Body of pancreas (tissue), 4 donors: ENCODE measurements at regions not wholly inside any gene's neighbourhood (a gene's known extent, or its start where the extent isn't known, plus 50 kb on each side); places are given as distances from the start of the nearest gene placed in this dataset.

Experiments used
- ATAC-seq: fragments of 150-250 bp; one replicate; pipeline ENCODE4 v1.9.1; 2016
- DNase-seq, 4 donors: peaks; one replicate each; pipeline ENCODE4 v3.0.0-alpha.2; 2019
- H3K27ac ChIP-seq, 4 donors: fragments of 200-600 bp; sonication (generic); 1 replicate in 3 of 4; 2 replicates in 1 of 4; pipeline versions ENCODE4 v1.5.1 to v1.6.1; 2016 to 2019; ENCODE audit warnings: mild to moderate bottlenecking in 1 of 4, mixed read lengths in 1 of 4, moderate library complexity in 1 of 4
- H3K27me3 ChIP-seq, 2 donors: fragments of 200-600 bp; sonication (generic); one replicate each; pipeline ENCODE4 v1.6.0; 2016; ENCODE audit warnings: mild to moderate bottlenecking in 1 of 2
- H3K36me3 ChIP-seq, 2 donors: fragments of 200-600 bp; sonication (generic); replicated peaks in 1 of 2; 2 replicates each; pipeline ENCODE4 v1.5.1; 2016; ENCODE audit warnings: low read depth in 2 of 2; ENCODE audit not compliant: insufficient read depth in 1 of 2
- H3K4me1 ChIP-seq: fragments of 200-600 bp; sonication (generic); one replicate; pipeline ENCODE4 v1.6.0; 2016
- H3K4me3 ChIP-seq, 2 donors: fragments of 200-600 bp; sonication (generic); 1 replicate in 1 of 2; 2 replicates in 1 of 2; pipeline ENCODE4 v1.5.1; 2016 to 2019
- H3K9me3 ChIP-seq, 3 donors: fragments of 200-600 bp; sonication (generic); 1 replicate in 2 of 3; 2 replicates in 1 of 3; pipeline ENCODE4 v1.5.1; 2016
- CTCF ChIP-seq, 7 experiments: fragments of 450-650 bp in 4 of 7; fragments of 200-600 bp in 3 of 7; sonication (generic) in 3 of 7; IDR thresholded peaks; one replicate each; pipeline ENCODE4 v1.5.1; 2016 to 2019; ENCODE audit warnings: antibody characterized with exemption in 7 of 7
- POLR2A ChIP-seq, 3 donors: fragments of 450-650 bp; IDR thresholded peaks; one replicate each; pipeline ENCODE4 v1.6.1; 2016; ENCODE audit warnings: antibody characterized with exemption in 3 of 3, mild to moderate bottlenecking in 2 of 3
- WGBS, 2 donors: methylation state at CpG; one replicate each; pipeline ENCODE4 v1.1.5; 2017; 5-methylcytosine and 5-hydroxymethylcytosine counted together
- intact Hi-C: fragments of 100-400 bp; cut with DNase I; formaldehyde crosslinking; loops from one replicate; pipeline ENCODE4 v1.15.1; 2023

DNA sequence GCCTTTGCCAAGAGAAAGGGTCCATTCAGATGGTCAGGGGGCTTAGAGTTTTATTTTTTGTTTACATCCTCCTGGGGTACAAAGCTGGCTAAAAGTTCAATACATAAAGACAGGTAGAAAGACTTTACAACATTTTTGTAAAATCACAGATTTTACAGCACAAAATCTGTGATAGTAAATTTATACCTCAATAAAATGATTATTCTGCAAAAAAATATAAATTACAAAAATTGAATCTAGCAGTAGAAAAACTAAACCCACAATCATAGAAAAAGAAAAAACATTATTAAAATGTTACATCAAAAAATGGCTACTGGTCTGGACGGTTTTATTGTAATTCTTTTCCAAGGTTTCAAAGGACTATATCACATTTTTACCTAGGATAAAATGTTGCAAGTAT, 674.2 kb upstream of the CHAC2 start:
- 87 to 93% methylated on average over 1 of the region's 1 CpG for WGBS, 2 donors
- TF ChIP-seq POLR2A (IDR thresholded peaks at IDR 0.05) (no peak), CTCF (IDR thresholded peaks at IDR 0.05) (no peak)
- H3K4me1 ChIP-seq: peaks cover 23% of the 10 kb centered on the region
- H3K27ac ChIP-seq: no peak overlapping the region
- no peak for DNase-seq
- no peaks in the 10 kb centered on the region for H3K9me3 ChIP-seq
- no peak overlapping the region for H3K4me3 ChIP-seq
- no peaks in the 10 kb centered on the region for H3K36me3 ChIP-seq
- no peaks in the 10 kb centered on the region for H3K27me3 ChIP-seq
- intact Hi-C loops: no loop called here
- ATAC-seq: no peak

GRCh38 chr2:53091183-53091582, 676.4 kb upstream of the CHAC2 start:
- peaks cover 11% of the 10 kb centered on the region for H3K4me1 ChIP-seq
- no peak for ATAC-seq

GRCh38 chr2:53087874-53088461, 679.6 kb upstream of the CHAC2 start:
- ATAC-seq (no peak), DNase-seq (no peak)
- 58 to 75% methylated on average over 3 to 4 of the region's 4 CpGs for WGBS, 2 donors

More at GRCh38 chr2:53091183-53091582, 676.4 kb upstream of the CHAC2 start:
- Histone ChIP-seq H3K36me3 (no peaks in the 10 kb centered on the region), H3K27me3 (no peaks in the 10 kb centered on the region), H3K4me3 (no peak overlapping the region), H3K27ac (no peak overlapping the region), H3K9me3 (no peaks in the 10 kb centered on the region)
- no peak for DNase-seq
- intact Hi-C loops: no loop called here
- no peak for TF ChIP-seq POLR2A (IDR thresholded peaks at IDR 0.05)

GRCh38 chr2:53087262-53087873, 680.2 kb upstream of the CHAC2 start:
- intact Hi-C loops: no loop called here
- WGBS, 2 donors: 50 to 52% methylated on average over 1 of the region's 1 CpG
- TF ChIP-seq CTCF (IDR thresholded peaks at IDR 0.05) (no peak), POLR2A (IDR thresholded peaks at IDR 0.05) (no peak)
- ATAC-seq (no peak), DNase-seq (no peak)
- Histone ChIP-seq H3K36me3 (no peaks in the 10 kb centered on the region), H3K4me3 (no peak overlapping the region), H3K4me1 (no peaks in the 10 kb centered on the region), H3K9me3 (no peaks in the 10 kb centered on the region), H3K27me3 (no peaks in the 10 kb centered on the region), H3K27ac (no peak overlapping the region)

More at GRCh38 chr2:53087874-53088461, 679.6 kb upstream of the CHAC2 start:
- no peak for TF ChIP-seq POLR2A (IDR thresholded peaks at IDR 0.05)
- TF ChIP-seq CTCF (IDR thresholded peaks at IDR 0.05): no peak
- Histone ChIP-seq H3K27me3 (no peaks in the 10 kb centered on the region), H3K27ac (no peak overlapping the region), H3K9me3 (no peaks in the 10 kb centered on the region), H3K4me3 (no peak overlapping the region), H3K36me3 (no peaks in the 10 kb centered on the region), H3K4me1 (no peaks in the 10 kb centered on the region)
- intact Hi-C loops: no loop called here

- H3K27me3 ChIP-seq: no peaks in the 10 kb centered on the region
- H3K4me3 ChIP-seq: no peak overlapping the region
- TF ChIP-seq CTCF (IDR thresholded peaks at IDR 0.05): no peak
- no peak for TF ChIP-seq POLR2A (IDR thresholded peaks at IDR 0.05)
- DNase-seq: no peak
- intact Hi-C loops: no loop called here
- H3K27ac ChIP-seq: no peak overlapping the region
- no peak for ATAC-seq
- peaks cover 6% of the 10 kb centered on the region for H3K4me1 ChIP-seq
- no peaks in the 10 kb centered on the region for H3K36me3 ChIP-seq
- no peaks in the 10 kb centered on the region for H3K9me3 ChIP-seq
These were observed 690.2 kb upstream of the CHAC2 start for GRCh38 chr2:53077413-53077812.
